Stimulated activated CD4-positive, alpha-beta T cell treated with anti-CD3 and anti-CD28 coated beads, TNF-alpha, amount 100 ng/mL, for 48 hours (primary cell): ENCODE measurements at regions not wholly inside any gene's neighbourhood (a gene's known extent, or its start where the extent isn't known, plus 50 kb on each side); places are given as distances from the start of the nearest gene placed in this dataset.
"Not testable (repeated sequence)": the region's sequence is repeated elsewhere in the genome, so short reads cannot be mapped to it uniquely, and the experiment has no call there.

ENCODE experiments used
- DNase-seq, 3 donors: peaks; one replicate each; pipeline ENCODE4 v3.0.0-alpha.2; 2020; ENCODE audit warnings: low read depth in 3 of 3

- no peak for DNase-seq
Measured at GRCh38 chr1:101410048-101410878, 173.4 kb downstream of the S1PR1 start.

GRCh38 chr1:101420406-101420805 lies 183.6 kb downstream of the S1PR1 start:
- DNase-seq, result no peak

- not testable (repeated sequence) for DNase-seq
Measured at GRCh38 chr1:101428083-101428482, 191.3 kb downstream of the S1PR1 start.

- DNase-seq, result no peak
Measured at GRCh38 chr1:101428562-101428961, 191.7 kb downstream of the S1PR1 start.

GRCh38 chr1:101431956-101432510 lies 195.2 kb downstream of the S1PR1 start:
- DNase-seq, result no peak

GRCh38 chr1:101435831-101436511 lies 199.2 kb downstream of the S1PR1 start:
- no peak for DNase-seq

- no peak for DNase-seq
Measured at GRCh38 chr1:101437800-101438199, 201.0 kb downstream of the S1PR1 start.

GRCh38 chr1:101438359-101438758 lies 201.5 kb downstream of the S1PR1 start:
- no peak for DNase-seq

GRCh38 chr1:101440485-101440884 lies 203.7 kb downstream of the S1PR1 start:
- DNase-seq, result no peak

GRCh38 chr1:101444381-101444780 lies 207.6 kb downstream of the S1PR1 start:
- no peak for DNase-seq

GRCh38 chr1:101444873-101445618 lies 208.2 kb downstream of the S1PR1 start:
- no peak for DNase-seq

GRCh38 chr1:101448018-101448417 lies 211.2 kb downstream of the S1PR1 start:
- DNase-seq, result no peak

- not testable (repeated sequence) for DNase-seq
Measured at GRCh38 chr1:101450691-101451090, 213.9 kb downstream of the S1PR1 start.

GRCh38 chr1:101451888-101452287 lies 215.1 kb downstream of the S1PR1 start:
- DNase-seq, result peak in 1 of 3 donors; percentile 8

GRCh38 chr1:101452825-101453224 lies 216.0 kb downstream of the S1PR1 start:
- DNase-seq, result no peak

- DNase-seq, result no peak
Measured at GRCh38 chr1:101453844-101454243, 217.0 kb downstream of the S1PR1 start.

GRCh38 chr1:101455166-101455565 lies 218.3 kb downstream of the S1PR1 start:
- no peak for DNase-seq

- no peak for DNase-seq
Measured at GRCh38 chr1:101460739-101461138, 223.9 kb downstream of the S1PR1 start.

GRCh38 chr1:101463195-101463594 lies 226.4 kb downstream of the S1PR1 start:
- DNase-seq, result no peak

- DNase-seq, result no peak
Measured at GRCh38 chr1:101465941-101466340, 229.1 kb downstream of the S1PR1 start.

- DNase-seq, result no peak
Measured at GRCh38 chr1:101474039-101474665, 237.3 kb downstream of the S1PR1 start.

- no peak for DNase-seq
Measured at GRCh38 chr1:101476541-101476940, 239.7 kb downstream of the S1PR1 start.
